ENCODE measurements at regions not wholly inside any gene's neighbourhood (a gene's known extent, or its start where the extent isn't known, plus 50 kb on each side); places are given as distances from the start of the nearest gene placed in this dataset.
"Not testable (repeated sequence)": the region's sequence is repeated elsewhere in the genome, so short reads cannot be mapped to it uniquely, and the experiment has no call there.

GRCh38 chr5:130773813-130774212 lies 391.2 kb downstream of the HINT1 start:
- Mint-ChIP-seq H3K4me3 (no peak overlapping the region), H3K9me3 (no peaks in the 10 kb centered on the region), H3K36me3 (no peaks in the 10 kb centered on the region), H3K27ac (no peak overlapping the region), H3K4me1 (no peaks in the 10 kb centered on the region), H3K27me3 (peaks cover 24% of the 10 kb centered on the region)
- DNase-seq = no peak

GRCh38 chr5:130762031-130762430 lies 403.0 kb downstream of the HINT1 start:
- peaks cover 5% of the 10 kb centered on the region for H3K9me3 Mint-ChIP-seq
- peaks cover 11% of the 10 kb centered on the region for H3K27me3 Mint-ChIP-seq
- H3K4me1 Mint-ChIP-seq = no peaks in the 10 kb centered on the region
- no peaks in the 10 kb centered on the region for H3K36me3 Mint-ChIP-seq
- H3K4me3 Mint-ChIP-seq = no peak overlapping the region
- no peak overlapping the region for H3K27ac Mint-ChIP-seq
- DNase-seq = no peak

- H3K36me3 Mint-ChIP-seq = no peaks in the 10 kb centered on the region
- no peaks in the 10 kb centered on the region for H3K27me3 Mint-ChIP-seq
- H3K27ac Mint-ChIP-seq = no peak overlapping the region
- H3K4me1 Mint-ChIP-seq = no peaks in the 10 kb centered on the region
- no peak overlapping the region for H3K4me3 Mint-ChIP-seq
- H3K9me3 Mint-ChIP-seq = no peaks in the 10 kb centered on the region
- DNase-seq = no peak
These were observed 406.0 kb downstream of the HINT1 start for GRCh38 chr5:130759061-130759460.

GRCh38 chr5:130747556-130747955 lies 417.5 kb downstream of the HINT1 start:
- Mint-ChIP-seq H3K4me1 (no peaks in the 10 kb centered on the region), H3K27ac (no peak overlapping the region), H3K9me3 (peaks cover 4% of the 10 kb centered on the region), H3K4me3 (no peak overlapping the region), H3K36me3 (no peaks in the 10 kb centered on the region), H3K27me3 (no peaks in the 10 kb centered on the region)
- no peak for DNase-seq

- H3K4me1 Mint-ChIP-seq, H3K27me3 Mint-ChIP-seq: not testable (repeated sequence)
These were observed 418.4 kb downstream of the HINT1 start for GRCh38 chr5:130746641-130747040.

GRCh38 chr5:130743092-130743491 lies 422.0 kb downstream of the HINT1 start:
- DNase-seq = no peak
- no peaks in the 10 kb centered on the region for H3K36me3 Mint-ChIP-seq
- no peak overlapping the region for H3K4me3 Mint-ChIP-seq
- H3K9me3 Mint-ChIP-seq = peaks cover 10% of the 10 kb centered on the region
- H3K27me3 Mint-ChIP-seq = no peaks in the 10 kb centered on the region
- no peaks in the 10 kb centered on the region for H3K4me1 Mint-ChIP-seq
- no peak overlapping the region for H3K27ac Mint-ChIP-seq

More at GRCh38 chr5:130746641-130747040, 418.4 kb downstream of the HINT1 start:
- not testable (repeated sequence) for H3K27ac Mint-ChIP-seq, H3K4me3 Mint-ChIP-seq, H3K9me3 Mint-ChIP-seq, DNase-seq, H3K36me3 Mint-ChIP-seq

- Mint-ChIP-seq H3K36me3 (no peaks in the 10 kb centered on the region), H3K27ac (no peak overlapping the region), H3K4me3 (no peak overlapping the region), H3K4me1 (no peaks in the 10 kb centered on the region), H3K27me3 (no peaks in the 10 kb centered on the region), H3K9me3 (peaks cover 7% of the 10 kb centered on the region)
- no peak for DNase-seq
These were observed 424.9 kb downstream of the HINT1 start for GRCh38 chr5:130740047-130740569.

- DNase-seq = no peak
- H3K27ac Mint-ChIP-seq = no peak overlapping the region
- no peak overlapping the region for H3K4me3 Mint-ChIP-seq
- no peaks in the 10 kb centered on the region for H3K27me3 Mint-ChIP-seq
- H3K36me3 Mint-ChIP-seq = no peaks in the 10 kb centered on the region
- no peaks in the 10 kb centered on the region for H3K4me1 Mint-ChIP-seq
- peaks cover 8% of the 10 kb centered on the region for H3K9me3 Mint-ChIP-seq
These were observed 433.2 kb downstream of the HINT1 start for GRCh38 chr5:130731839-130732238.

- no peak overlapping the region for H3K27ac Mint-ChIP-seq
- no peaks in the 10 kb centered on the region for H3K27me3 Mint-ChIP-seq
- DNase-seq = no peak
- no peaks in the 10 kb centered on the region for H3K36me3 Mint-ChIP-seq
- no peaks in the 10 kb centered on the region for H3K4me1 Mint-ChIP-seq
- peaks cover 7% of the 10 kb centered on the region for H3K9me3 Mint-ChIP-seq
- H3K4me3 Mint-ChIP-seq = no peak overlapping the region
These were observed 435.5 kb downstream of the HINT1 start for GRCh38 chr5:130729541-130729940.

- peaks cover 7% of the 10 kb centered on the region for H3K9me3 Mint-ChIP-seq
- no peaks in the 10 kb centered on the region for H3K4me1 Mint-ChIP-seq
- H3K36me3 Mint-ChIP-seq = no peaks in the 10 kb centered on the region
- no peak for DNase-seq
- H3K27me3 Mint-ChIP-seq = no peaks in the 10 kb centered on the region
- H3K4me3 Mint-ChIP-seq = no peak overlapping the region
- no peak overlapping the region for H3K27ac Mint-ChIP-seq
These were observed 437.2 kb downstream of the HINT1 start for GRCh38 chr5:130727830-130728229.

- DNase-seq = no peak
- H3K4me1 Mint-ChIP-seq = no peaks in the 10 kb centered on the region
- no peaks in the 10 kb centered on the region for H3K36me3 Mint-ChIP-seq
- H3K9me3 Mint-ChIP-seq = no peaks in the 10 kb centered on the region
- no peak overlapping the region for H3K27ac Mint-ChIP-seq
- H3K27me3 Mint-ChIP-seq = no peaks in the 10 kb centered on the region
- H3K4me3 Mint-ChIP-seq = no peak overlapping the region
These were observed 440.4 kb downstream of the HINT1 start for GRCh38 chr5:130724658-130725057.

- Mint-ChIP-seq H3K27ac (no peak overlapping the region), H3K4me1 (no peaks in the 10 kb centered on the region), H3K4me3 (no peak overlapping the region), H3K36me3 (no peaks in the 10 kb centered on the region), H3K27me3 (peaks cover 23% of the 10 kb centered on the region), H3K9me3 (no peaks in the 10 kb centered on the region)
- no peak for DNase-seq
These were observed 444.7 kb downstream of the HINT1 start for GRCh38 chr5:130720355-130720754.

GRCh38 chr5:130715541-130715940 lies 449.5 kb downstream of the HINT1 start:
- Mint-ChIP-seq H3K27me3 (peaks cover 30% of the 10 kb centered on the region), H3K9me3 (no peaks in the 10 kb centered on the region), H3K4me1 (no peaks in the 10 kb centered on the region), H3K36me3 (no peaks in the 10 kb centered on the region), H3K4me3 (no peak overlapping the region), H3K27ac (no peak overlapping the region)
- no peak for DNase-seq

GRCh38 chr5:130714200-130714599 lies 450.9 kb downstream of the HINT1 start:
- no peaks in the 10 kb centered on the region for H3K4me1 Mint-ChIP-seq
- DNase-seq = no peak
- no peaks in the 10 kb centered on the region for H3K36me3 Mint-ChIP-seq
- peaks cover 32% of the 10 kb centered on the region for H3K27me3 Mint-ChIP-seq
- H3K4me3 Mint-ChIP-seq = no peak overlapping the region
- H3K9me3 Mint-ChIP-seq = no peaks in the 10 kb centered on the region
- H3K27ac Mint-ChIP-seq = no peak overlapping the region

GRCh38 chr5:130712324-130712723 lies 452.7 kb downstream of the HINT1 start:
- Mint-ChIP-seq H3K9me3 (no peaks in the 10 kb centered on the region), H3K27me3 (peaks cover 22% of the 10 kb centered on the region), H3K4me1 (no peaks in the 10 kb centered on the region), H3K27ac (no peak overlapping the region), H3K36me3 (no peaks in the 10 kb centered on the region), H3K4me3 (no peak overlapping the region)
- no peak for DNase-seq

- Mint-ChIP-seq H3K4me3 (no peak overlapping the region), H3K4me1 (no peaks in the 10 kb centered on the region), H3K27ac (no peak overlapping the region), H3K9me3 (no peaks in the 10 kb centered on the region), H3K27me3 (peaks cover 14% of the 10 kb centered on the region), H3K36me3 (no peaks in the 10 kb centered on the region)
- no peak for DNase-seq
These were observed 454.5 kb downstream of the HINT1 start for GRCh38 chr5:130710596-130710995.

- no peak overlapping the region for H3K27ac Mint-ChIP-seq
- peaks cover 4% of the 10 kb centered on the region for H3K27me3 Mint-ChIP-seq
- H3K9me3 Mint-ChIP-seq = no peaks in the 10 kb centered on the region
- no peak overlapping the region for H3K4me3 Mint-ChIP-seq
- no peaks in the 10 kb centered on the region for H3K36me3 Mint-ChIP-seq
- H3K4me1 Mint-ChIP-seq = no peaks in the 10 kb centered on the region
- no peak for DNase-seq
These were observed 456.3 kb downstream of the HINT1 start for GRCh38 chr5:130708754-130709153.
